ENCODE measurements at regions not wholly inside any gene's neighbourhood (a gene's known extent, or its start where the extent isn't known, plus 50 kb on each side); places are given as distances from the start of the nearest gene placed in this dataset.
"Not testable (repeated sequence)": the region's sequence is repeated elsewhere in the genome, so short reads cannot be mapped to it uniquely, and the experiment has no call there.

- not testable (repeated sequence) for H3K27ac ChIP-seq (ENCODE audit: low read length in 2 of 2)
These were observed 382.7 kb upstream of the NMUR2 start for GRCh38 chr5:152787709-152788217.

DNA sequence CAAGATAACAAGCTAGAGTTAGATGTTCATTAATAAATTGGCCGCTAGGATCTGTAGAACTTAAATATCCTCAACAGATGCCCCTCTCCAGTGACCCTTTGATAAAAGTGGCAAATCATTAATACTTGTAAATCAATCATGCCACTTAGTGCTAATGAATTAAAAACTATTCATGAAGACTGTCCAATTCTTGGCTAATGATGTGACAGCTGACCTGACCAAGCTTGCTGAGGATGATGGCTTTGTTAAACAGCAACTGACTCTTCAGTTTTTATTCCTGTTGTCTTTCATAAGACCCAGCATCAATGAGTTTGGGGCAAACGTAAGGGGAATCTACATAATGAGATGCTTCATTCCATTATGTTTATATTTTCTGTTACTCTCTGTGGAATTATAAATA, 396.8 kb upstream of the NMUR2 start:
- DNase-seq (no peak), ATAC-seq (ENCODE audit: low read depth) (no peak)
- intact Hi-C loops (cut with micrococcal nuclease), result no loop called here
- no peaks in the 10 kb centered on the region for H3K27me3 ChIP-seq (replicated peaks in 1 of 4; ENCODE audit: control extremely low read depth in 1 of 4, control insufficient read depth in 3 of 4, insufficient read depth in 4 of 4, low read length in 3 of 4)
- no peaks in the 10 kb centered on the region for H3K27me3 Mint-ChIP-seq
- H4K20me1 ChIP-seq (ENCODE audit: control insufficient read depth, insufficient read depth, low read length, poor library complexity, severe bottlenecking), result no peaks in the 10 kb centered on the region
- H3K9ac ChIP-seq (ENCODE audit: low read length), result no peak overlapping the region
- H3K4me3 Mint-ChIP-seq, result no peak overlapping the region
- no CpG with 5 or more reads among the region's 2 CpGs for WGBS (ENCODE audit: insufficient coverage)
- no peak overlapping the region for H2AFZ ChIP-seq (ENCODE audit: insufficient read depth, low read depth, low read length, poor library complexity, severe bottlenecking)
- no peak overlapping the region for H3K27ac Mint-ChIP-seq
- ChIA-PET CTCF (no interaction called here), POLR2A (no interaction called here)
- no peak overlapping the region for H3K4me3 ChIP-seq (ENCODE audit: control extremely low read depth in 1 of 5, extremely low read depth in 1 of 5, insufficient read depth in 1 of 5, low read depth in 2 of 5, low read length in 4 of 5)
- no peaks in the 10 kb centered on the region for H3K4me1 ChIP-seq (ENCODE audit: control insufficient read depth in 2 of 2, insufficient read depth in 2 of 2, low read length in 2 of 2)
- H3K36me3 ChIP-seq (replicated peaks in 1 of 2; ENCODE audit: control extremely low read depth in 1 of 2, control insufficient read depth in 1 of 2, extremely low read depth in 1 of 2, insufficient read depth in 2 of 2, low read length in 1 of 2), result no peaks in the 10 kb centered on the region
- H3K79me2 ChIP-seq (ENCODE audit: control insufficient read depth, insufficient read depth, low read length), result no peaks in the 10 kb centered on the region
- no peak overlapping the region for H3K27ac ChIP-seq (ENCODE audit: low read length in 2 of 2)
- H3K9me3 Mint-ChIP-seq (ENCODE audit: insufficient read depth), result no peaks in the 10 kb centered on the region
- H3K9me3 ChIP-seq (ENCODE audit: control extremely low read depth in 1 of 3, control insufficient read depth in 2 of 3, insufficient read depth in 1 of 3, low read length in 2 of 3), result no peaks in the 10 kb centered on the region
- H3K4me2 ChIP-seq (replicated peaks; ENCODE audit: low read depth, low read length, poor library complexity, severe bottlenecking), result no peak overlapping the region
- H3K4me1 Mint-ChIP-seq, result no peaks in the 10 kb centered on the region
- TF ChIP-seq EZH2 (IDR thresholded peaks at IDR 0.05; ENCODE audit: borderline replicate concordance, insufficient read depth, low read depth, low read length, poor library complexity, severe bottlenecking) (no peak), CTCF (IDR thresholded peaks at IDR 0.05) (no peak)

More at GRCh38 chr5:152787709-152788217, 382.7 kb upstream of the NMUR2 start:
- 78% methylated on average over 5 of the region's 6 CpGs for WGBS (ENCODE audit: insufficient coverage)
- H3K27ac Mint-ChIP-seq; CTCF ChIA-PET; H3K27me3 Mint-ChIP-seq; H3K9ac ChIP-seq (ENCODE audit: low read length); H3K4me3 Mint-ChIP-seq; ATAC-seq (ENCODE audit: low read depth); POLR2A ChIA-PET; H4K20me1 ChIP-seq (ENCODE audit: control insufficient read depth, insufficient read depth, low read length, poor library complexity, severe bottlenecking); H3K4me3 ChIP-seq (ENCODE audit: control extremely low read depth in 1 of 5, extremely low read depth in 1 of 5, insufficient read depth in 1 of 5, low read depth in 2 of 5, low read length in 4 of 5); H3K4me1 ChIP-seq (ENCODE audit: control insufficient read depth in 2 of 2, insufficient read depth in 2 of 2, low read length in 2 of 2); DNase-seq; H3K9me3 Mint-ChIP-seq (ENCODE audit: insufficient read depth); H3K4me1 Mint-ChIP-seq; H2AFZ ChIP-seq (ENCODE audit: insufficient read depth, low read depth, low read length, poor library complexity, severe bottlenecking); intact Hi-C loops (cut with micrococcal nuclease); H3K27me3 ChIP-seq (replicated peaks in 1 of 4; ENCODE audit: control extremely low read depth in 1 of 4, control insufficient read depth in 3 of 4, insufficient read depth in 4 of 4, low read length in 3 of 4); H3K9me3 ChIP-seq (ENCODE audit: control extremely low read depth in 1 of 3, control insufficient read depth in 2 of 3, insufficient read depth in 1 of 3, low read length in 2 of 3); H3K36me3 ChIP-seq (replicated peaks in 1 of 2; ENCODE audit: control extremely low read depth in 1 of 2, control insufficient read depth in 1 of 2, extremely low read depth in 1 of 2, insufficient read depth in 2 of 2, low read length in 1 of 2); H3K4me2 ChIP-seq (replicated peaks; ENCODE audit: low read depth, low read length, poor library complexity, severe bottlenecking); H3K79me2 ChIP-seq (ENCODE audit: control insufficient read depth, insufficient read depth, low read length): not testable (repeated sequence)
